Right lung (tissue), 2 donors: ENCODE measurements at regions not wholly inside any gene's neighbourhood (a gene's known extent, or its start where the extent isn't known, plus 50 kb on each side); places are given as distances from the start of the nearest gene placed in this dataset.
"Not testable (repeated sequence)": the region's sequence is repeated elsewhere in the genome, so short reads cannot be mapped to it uniquely, and the experiment has no call there.

Experiments used
- DNase-seq, 2 donors: peaks; one replicate each; pipeline ENCODE4 v3.0.0-alpha.2; 2013

- DNase-seq, result no peak
Measured at GRCh38 chr10:85012305-85012704, 683.9 kb downstream of the CCSER2 start.

- DNase-seq, result no peak
Measured at GRCh38 chr10:85026878-85027467, 698.6 kb downstream of the CCSER2 start.

DNA sequence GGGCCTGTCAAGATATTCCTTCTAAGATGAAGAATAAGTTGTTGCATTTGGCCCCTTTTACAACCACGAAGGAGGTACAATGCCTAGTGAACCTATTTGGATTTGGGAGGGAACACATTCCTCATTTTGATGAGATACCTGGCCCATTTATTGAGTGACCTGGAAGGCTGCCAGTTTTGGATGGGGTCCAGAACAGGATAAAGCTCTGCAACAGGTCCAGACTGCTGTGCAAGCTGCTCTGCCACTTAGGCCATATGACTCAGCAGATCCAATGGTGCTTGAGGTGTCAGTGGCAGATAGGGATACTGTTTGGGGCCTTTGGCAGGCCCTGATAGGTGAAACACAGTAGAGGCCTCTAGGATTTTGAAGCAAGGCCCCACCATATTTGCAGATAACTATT lies 704.6 kb downstream of the CCSER2 start:
- DNase-seq, result no peak

GRCh38 chr10:85036661-85037060 lies 708.3 kb downstream of the CCSER2 start:
- no peak for DNase-seq

GRCh38 chr10:85039311-85039710 lies 710.9 kb downstream of the CCSER2 start:
- DNase-seq, result no peak

DNA sequence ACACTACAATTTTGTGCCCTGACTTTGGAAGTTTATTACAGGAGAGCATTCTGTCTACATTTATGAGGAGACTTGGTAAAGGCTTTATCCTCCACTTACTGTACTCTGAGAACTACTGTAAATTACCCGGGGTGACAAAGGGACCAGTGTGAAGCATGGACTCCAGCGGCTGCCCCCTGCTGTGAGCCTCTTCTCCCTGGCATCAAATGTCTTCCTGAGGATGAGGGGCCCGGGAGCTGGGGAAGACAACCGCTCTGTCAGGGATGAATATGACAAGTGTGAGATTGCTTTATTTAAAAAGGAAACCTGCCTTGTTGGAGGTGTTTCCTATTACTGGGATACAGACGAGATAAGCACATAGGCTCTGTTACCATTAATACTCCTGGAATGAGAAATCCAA lies 714.8 kb downstream of the CCSER2 start:
- no peak for DNase-seq

GRCh38 chr10:85045046-85045445 lies 716.7 kb downstream of the CCSER2 start:
- DNase-seq, result no peak

GRCh38 chr10:85047170-85047834 lies 718.9 kb downstream of the CCSER2 start:
- no peak for DNase-seq

DNA sequence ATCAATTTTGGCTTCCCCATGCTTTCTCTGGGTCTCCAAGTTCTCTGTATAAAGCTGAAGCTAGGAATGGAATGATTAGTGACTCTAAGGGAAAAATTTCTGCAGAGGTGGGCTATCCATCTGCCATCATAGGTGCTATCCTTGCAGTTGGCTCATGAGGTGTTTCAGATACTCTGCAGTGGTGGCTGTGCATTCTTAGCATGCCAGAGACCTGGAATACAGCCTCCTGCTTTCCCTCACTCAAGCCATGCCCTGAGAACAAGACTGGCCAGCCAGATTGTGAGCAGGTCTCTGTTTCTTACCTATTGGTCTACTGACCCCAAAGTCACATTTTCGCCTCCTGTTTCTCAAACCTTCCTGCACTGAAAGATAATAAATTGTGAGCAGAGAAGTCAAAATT lies 719.6 kb downstream of the CCSER2 start:
- no peak for DNase-seq

- no peak for DNase-seq
Measured at GRCh38 chr10:85048644-85049043, 720.3 kb downstream of the CCSER2 start.

- DNase-seq, result no peak
Measured at GRCh38 chr10:85060944-85061343, 732.6 kb downstream of the CCSER2 start.

DNA sequence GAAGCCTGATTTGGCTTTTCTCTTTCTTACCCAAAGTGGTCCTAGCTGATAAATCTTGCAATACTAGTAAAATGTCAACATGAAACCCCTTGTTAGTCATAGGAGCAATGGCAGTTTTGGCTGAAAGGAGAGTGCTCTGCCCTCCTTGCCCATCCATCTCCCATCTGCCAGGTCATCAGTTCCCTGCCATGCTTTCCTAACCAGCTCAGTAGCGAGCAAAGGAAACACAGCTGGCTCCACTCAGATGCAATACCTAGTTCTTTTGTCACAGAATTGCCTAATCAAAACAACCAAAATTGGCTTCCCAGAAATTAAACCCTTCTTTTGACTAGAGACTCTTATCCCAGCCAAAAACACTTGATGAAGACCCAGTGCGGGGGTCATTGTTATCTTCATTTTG lies 733.0 kb downstream of the CCSER2 start:
- DNase-seq, result no peak

GRCh38 chr10:85067955-85068354 lies 739.6 kb downstream of the CCSER2 start:
- DNase-seq, result no peak

DNA sequence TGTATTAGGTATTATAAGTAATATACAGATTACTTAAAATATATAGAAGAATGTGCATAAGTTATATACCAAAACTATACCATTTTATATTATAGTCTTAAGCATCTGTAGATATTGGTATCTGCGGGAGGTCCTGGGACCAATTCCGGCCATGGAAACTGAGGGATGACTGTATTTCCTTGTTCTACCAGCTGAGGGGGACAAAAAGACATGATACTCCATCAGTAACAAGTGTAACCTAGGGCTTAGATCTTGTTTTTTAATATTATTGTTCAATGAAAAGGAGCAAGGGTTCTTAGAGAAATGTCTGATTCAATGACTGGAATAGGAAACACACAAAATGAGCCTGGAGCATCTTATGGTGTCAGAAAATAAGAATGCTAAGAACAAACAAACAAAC lies 752.5 kb downstream of the CCSER2 start:
- DNase-seq, result no peak

GRCh38 chr10:85098835-85099521 lies 770.6 kb downstream of the CCSER2 start:
- DNase-seq, result no peak

- no peak for DNase-seq
Measured at GRCh38 chr10:85100495-85100894, 772.1 kb downstream of the CCSER2 start.

DNA sequence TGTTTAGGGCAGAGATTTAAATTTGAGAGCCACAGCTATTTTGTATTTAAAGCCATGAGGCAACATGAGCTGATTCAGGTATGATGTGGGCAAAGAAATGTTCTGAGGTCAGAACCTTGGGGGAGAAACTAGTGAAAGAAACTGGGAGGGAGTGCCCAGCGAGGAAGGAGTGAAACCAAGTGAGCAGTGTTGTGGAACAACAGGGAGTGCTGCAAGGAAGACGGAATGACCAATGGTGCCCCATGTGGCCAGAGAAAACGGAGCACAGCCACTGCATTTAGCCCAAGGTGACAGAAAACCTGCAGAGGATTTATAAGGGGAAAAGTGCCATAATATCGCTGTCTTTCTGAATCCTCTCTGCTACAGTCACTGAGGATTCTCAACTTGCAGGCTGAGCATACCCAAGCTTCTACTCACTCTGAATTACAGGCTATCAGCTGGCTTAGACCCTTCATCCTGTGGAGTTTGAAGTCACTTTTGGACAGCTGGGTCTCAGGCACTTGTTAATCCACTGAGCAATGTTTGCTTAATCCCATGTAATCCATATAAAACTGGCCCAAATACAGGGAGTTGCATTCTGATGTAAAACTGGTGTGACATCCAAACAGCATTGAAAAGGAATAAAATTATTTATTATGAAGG lies 777.3 kb downstream of the CCSER2 start:
- no peak for DNase-seq

DNA sequence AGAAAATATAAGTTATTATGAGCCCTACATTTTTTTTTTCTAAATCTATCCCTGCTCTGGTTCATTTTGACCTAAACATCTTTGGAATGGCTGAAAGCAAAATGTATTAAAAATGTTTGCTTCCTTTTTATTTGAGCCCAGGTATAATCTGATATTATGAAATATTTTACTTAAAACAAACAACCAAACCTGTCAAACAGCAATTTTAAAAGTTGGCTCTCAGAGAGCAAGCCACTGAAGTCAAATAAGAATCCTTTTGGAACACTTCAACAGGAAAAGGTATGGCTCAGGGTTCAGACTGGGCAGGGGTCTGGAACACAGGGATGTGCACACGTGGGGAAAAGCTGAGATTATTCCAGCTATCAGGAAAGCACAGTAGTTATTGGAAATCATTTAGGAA lies 782.9 kb downstream of the CCSER2 start:
- no peak for DNase-seq

DNA sequence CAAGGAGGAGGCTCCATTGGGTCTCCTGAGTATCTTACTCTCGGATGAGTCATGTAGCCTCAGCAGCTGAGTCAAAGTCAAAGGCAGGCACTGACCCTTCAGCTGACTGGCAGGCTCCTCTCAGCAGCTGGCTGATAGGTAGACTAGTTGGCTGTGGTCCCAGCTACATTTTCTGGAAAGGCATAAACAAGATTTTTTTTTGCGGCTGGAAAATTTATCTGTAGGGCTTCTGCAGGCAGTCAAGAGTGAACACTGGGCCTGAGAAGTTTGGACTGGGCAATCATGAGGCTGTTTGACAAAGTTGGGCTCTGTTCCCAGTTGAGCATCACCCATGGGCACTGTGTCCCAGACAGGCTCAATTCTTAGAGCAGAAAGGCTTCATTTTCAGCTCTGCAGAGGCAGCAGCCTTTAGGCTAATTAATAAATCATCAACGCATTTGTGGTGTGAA lies 796.2 kb downstream of the CCSER2 start:
- DNase-seq, result no peak

DNA sequence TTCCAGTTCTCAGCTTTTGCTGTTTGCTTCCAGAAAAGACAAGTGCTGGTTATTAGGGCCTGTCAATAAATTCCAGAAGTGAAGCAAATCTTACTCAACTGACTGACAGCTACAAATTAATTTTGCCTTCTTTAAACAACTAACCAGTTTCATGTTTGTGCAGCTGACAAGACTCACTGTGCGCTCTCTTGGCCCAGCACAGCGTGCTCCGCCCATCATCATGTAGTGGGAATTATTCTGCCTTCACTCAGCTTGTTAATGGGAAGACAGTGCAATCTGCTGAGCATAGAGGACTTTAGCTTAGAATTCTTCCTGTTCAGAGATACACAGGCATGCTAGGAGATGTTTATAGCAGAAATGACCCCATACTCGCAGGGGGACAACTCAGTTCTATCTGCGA lies 808.9 kb downstream of the CCSER2 start:
- no peak for DNase-seq

DNA sequence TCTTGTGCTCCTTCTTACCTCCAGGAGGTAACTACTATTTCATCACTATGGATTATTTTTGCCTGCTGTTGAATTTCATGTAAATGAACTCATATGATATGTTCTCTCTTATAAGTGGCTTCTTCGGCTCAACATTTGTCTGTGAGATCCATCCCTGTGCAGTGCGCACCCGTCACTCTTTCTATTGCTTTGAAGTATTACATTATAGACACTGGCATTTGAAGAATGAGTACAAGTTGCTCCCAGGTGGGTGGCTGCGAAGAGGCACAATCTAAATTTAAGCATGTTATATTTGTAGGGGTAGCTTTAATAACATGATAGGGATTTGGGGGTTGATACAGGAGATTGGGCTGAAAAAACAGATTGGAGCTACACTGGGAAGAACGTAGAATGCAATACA lies 809.7 kb downstream of the CCSER2 start:
- no peak for DNase-seq

- no peak for DNase-seq
Measured at GRCh38 chr10:85139124-85139523, 810.7 kb downstream of the CCSER2 start.

DNA sequence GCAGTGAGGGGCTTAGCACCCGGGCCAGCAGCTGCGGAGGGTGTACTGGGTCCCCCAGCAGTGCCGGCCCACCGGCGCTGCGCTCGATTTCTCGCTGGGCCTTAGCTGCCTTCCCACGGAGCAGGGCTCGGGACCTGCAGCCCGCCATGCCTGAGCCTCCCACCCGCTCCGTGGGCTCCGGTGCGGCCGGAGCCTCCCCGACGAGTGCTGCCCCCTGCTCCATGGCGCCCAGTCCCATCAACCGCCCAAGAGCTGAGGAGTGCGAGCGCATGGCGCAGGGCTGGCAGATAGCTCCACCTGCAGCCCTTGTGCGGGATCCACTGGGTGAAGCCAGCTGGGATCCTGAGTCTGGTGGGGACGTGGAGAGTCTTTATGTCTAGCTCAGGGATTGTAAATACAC lies 813.1 kb downstream of the CCSER2 start:
- DNase-seq, result not testable (repeated sequence)
